GM21390 (cell line): ENCODE measurements at regions not wholly inside any gene's neighbourhood (a gene's known extent, or its start where the extent isn't known, plus 50 kb on each side); places are given as distances from the start of the nearest gene placed in this dataset.

Experiments
- ATAC-seq: cut with Tn5 transposase; IDR thresholded peaks from one replicate; pipeline ENCODE4 v1.9.1; 2021; ENCODE audit not compliant: unreplicated experiment

DNA sequence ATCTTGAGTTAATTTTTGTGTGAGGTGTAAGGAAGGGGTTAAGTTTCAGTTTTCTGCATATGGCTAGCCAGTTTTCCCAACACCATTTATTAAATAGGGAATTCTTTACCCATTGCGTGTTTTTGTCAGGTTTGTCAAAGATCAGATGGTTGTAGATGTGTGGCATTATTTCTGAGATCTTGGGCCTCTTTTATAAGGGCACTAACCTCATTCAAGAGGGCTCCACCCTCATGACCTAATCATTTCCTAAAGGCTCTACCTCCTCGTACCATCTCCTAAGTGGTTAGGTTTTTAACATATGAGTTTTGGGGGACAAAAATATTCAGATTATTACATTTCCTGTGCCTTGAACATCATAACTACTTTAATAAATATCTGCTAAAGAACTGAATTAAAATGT is 510.9 kb downstream of the UTRN start:
- ATAC-seq = no peak

DNA sequence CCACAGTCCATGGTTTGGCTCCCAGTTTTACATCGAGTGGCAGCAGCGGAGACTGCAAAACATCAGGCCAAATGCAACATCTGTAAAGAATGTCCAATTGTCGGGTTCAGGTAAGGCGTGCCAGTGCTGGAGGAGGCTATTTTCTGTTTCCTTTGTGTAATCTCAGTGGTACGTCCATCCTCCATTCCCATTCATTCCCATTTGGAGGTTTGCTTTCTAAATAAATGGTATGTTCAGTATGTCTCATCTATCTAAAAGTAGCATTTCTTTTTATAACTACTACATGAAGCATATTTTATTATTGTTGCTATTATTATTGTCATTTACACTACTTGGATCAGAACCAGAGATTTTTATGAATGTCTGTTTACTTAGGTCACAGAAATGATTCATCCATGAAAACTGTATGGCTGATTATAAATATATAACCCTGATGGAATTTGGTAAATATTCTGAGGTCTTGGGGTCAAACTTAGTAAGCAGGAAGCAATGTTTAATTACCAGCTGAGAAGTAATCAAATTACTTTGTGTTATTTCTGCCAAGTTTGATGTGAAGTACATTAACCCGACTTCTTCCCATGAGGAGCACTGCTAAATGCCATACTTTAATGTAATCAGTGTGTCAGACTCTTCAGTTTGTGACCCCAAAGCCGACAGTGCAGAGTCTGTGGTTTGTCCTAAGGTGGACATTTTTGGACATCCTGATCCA is 512.9 kb downstream of the UTRN start:
- ATAC-seq = no peak

DNA sequence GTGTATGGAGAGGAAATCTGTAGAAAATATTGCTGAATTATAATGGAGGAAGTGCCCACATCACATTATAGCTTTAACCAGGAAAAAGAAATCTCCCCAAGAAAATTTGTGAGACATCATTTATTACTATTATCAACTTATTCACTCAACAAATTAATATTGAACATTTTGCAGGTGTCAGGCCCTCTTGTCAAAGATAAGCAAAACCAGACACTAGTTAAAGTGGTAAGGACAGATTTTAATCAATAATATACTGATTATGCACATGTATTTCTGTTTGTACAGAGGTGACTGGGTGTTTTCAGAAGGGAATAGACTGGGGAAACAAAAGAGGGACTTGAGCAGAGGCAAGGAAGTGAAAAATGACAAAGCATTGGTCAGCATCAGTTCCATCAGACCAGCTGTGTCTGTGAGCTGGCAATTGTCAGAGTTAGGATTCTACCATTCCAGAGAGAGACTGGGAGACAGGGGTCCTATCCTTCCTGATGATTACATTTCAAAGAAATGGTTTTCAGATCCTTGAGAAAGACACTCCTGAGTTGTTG is 519.2 kb downstream of the UTRN start:
- no peak for ATAC-seq

DNA sequence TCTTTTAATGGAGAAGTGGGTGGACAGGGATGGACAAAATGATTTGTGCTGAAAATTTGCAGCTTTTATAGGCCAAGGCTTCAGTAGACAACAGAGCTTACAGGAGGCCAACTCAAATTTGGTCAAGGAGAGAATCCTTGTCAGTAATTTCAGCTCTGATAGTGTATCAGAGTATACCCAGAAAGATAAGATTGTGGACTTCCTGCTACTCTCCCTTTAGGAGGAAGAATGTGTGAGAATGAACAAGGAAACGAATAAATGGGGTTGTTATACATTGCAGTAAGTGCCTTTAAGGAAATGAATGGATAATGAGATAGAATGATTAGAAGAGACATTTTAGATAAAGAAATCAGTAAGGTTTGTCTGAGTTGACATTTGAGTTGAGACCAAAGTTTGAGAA is 519.9 kb downstream of the UTRN start:
- ATAC-seq = no peak

DNA sequence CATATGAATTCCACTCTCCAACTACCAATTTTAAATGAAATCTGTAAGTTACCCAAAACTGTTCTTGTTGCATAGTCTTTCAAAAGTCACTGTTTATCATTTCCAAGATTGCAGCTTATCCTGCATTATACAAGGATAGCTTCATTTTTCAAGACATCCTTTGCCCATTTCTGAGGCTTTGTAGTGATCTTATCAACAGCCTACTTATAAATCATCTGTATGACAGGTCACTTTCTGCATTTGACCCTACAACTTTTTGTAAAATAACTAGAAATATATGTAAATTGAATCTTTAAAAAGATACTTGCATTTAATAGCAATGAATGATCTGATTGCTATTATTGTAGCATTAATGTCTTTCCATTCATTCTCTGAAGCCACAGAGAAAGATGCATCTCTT is 521.1 kb downstream of the UTRN start:
- no peak for ATAC-seq

DNA sequence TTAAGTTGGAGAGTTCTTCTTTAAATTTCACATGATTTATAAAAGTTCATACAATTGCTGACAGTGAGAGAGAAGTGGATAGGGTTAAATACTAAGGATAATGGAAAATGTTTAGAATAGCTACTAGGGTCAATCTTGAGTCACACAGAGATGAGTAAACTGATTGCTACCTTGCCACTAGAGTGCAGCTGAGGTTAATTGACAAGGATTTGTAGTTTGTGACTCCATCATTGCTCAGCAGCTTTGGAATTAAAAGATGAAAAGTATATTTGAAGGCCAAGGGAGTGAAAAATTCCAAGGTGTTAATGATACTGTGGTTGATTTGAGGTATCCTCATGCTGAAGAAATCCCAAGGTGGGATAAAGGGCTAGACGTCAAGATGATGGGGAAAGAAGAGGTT is 524.0 kb downstream of the UTRN start:
- no peak for ATAC-seq

DNA sequence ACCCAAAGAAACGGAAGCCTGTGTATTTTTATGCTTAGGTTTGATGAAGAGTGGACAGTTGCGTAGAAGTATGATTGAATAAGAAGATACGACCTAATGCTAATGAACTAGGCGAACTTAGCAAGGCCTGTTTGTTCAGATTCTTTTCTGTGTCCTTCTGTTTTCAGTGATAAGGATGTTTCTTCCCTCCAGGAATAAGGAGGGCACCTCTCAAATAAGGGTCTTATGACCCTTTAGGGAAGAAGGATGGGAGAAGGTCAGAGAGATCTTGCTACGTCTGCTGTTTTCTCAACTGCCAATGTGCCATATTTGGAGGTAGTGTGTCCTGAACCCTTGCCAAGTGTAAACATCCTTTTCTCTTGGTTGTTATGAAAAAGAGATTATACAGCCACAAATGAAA is 524.8 kb downstream of the UTRN start:
- ATAC-seq = no peak

DNA sequence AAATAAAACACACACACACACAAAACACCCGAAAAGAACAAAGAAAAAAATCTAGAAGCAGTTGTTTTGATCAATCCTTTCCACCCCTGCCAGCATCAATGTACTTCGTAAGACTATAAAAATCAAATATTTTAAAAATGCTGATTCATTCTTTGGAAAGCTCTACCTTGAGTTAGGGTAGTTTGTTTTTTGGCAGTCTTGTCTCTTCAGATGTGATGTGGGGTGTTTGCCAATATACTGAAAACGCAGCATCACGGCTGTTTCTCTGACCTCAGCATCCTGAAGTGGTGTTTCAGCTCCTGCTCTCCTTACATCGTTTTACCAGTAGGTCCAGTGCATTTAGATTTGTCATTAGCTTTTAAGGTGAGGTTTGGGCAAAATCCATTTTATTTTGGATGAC is 526.0 kb downstream of the UTRN start:
- ATAC-seq = no peak

DNA sequence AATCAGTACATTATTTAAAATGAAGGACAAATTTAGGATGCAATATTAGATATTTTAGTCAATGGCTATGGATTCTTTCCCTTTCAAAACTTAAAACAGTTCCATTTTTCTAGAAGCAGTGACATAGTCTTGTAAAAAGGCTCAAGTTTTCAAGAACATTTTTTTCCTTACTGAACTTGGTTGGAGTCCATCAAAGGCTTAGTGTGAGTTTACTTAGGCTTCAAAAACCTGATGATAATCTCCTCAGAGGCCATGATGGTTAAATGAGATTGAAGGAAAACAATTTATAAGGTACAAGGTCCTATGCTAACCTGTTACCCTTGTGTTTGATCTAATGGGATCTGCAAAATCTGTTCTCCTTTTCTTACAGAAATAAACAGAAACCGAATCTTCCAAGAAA is 531.8 kb downstream of the UTRN start:
- ATAC-seq = no peak

DNA sequence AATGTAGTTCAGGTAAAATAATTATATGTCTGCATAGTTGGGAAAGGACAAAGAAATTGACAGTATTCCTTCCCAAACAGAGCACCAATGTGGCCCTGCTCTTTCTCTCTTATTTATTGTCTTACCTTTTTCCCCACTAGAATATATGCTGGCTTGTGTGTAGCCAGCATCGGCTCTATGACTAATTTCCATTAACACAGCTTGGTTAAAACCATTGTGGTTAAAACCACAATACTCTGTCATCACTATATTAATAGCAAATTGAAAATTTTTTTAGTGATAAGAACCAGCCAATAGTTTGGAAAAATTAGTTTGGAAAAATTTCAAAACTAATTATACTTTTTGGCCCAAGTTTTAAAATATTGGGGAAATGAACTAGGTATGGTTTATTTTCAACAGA is 535.1 kb downstream of the UTRN start:
- ATAC-seq = no peak

DNA sequence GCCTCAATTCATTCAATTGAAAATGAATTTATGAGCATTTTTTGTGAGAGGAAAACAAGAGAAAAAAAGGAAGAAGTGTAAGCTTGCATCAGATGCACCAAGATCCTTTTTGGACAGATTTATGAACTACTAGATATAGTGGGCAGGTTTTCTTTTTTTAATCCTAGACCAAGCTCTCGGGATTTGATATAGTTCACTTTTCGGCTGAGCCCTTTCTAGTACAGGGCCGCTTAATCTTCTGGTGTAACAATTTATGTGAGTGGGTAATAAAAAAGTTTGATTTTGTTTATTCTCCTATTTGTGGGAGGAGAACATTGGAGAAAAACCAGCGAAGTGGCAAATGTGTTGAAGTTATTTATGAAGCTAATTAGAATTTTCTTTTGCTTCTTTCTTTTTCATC is 538.0 kb downstream of the UTRN start:
- no peak for ATAC-seq

DNA sequence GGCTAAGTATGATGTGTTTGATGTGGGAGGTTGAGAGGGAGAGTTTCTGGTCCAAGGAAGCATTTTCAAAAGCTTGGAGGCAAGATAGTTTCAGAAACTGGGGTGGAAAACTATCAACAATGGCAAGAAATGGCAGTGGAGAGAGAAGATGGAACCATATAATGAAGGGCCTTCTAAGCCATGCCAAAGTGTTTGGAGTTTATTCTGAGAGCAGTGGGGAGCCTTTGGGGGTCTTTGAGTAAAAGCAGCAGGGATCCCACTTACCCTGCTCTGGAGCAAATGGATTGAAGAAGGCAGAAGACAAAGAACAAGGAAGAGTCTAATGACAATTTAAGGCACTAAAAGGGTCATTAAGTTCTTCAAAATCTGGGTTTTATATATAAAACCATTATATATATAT is 538.9 kb downstream of the UTRN start:
- ATAC-seq = no peak

DNA sequence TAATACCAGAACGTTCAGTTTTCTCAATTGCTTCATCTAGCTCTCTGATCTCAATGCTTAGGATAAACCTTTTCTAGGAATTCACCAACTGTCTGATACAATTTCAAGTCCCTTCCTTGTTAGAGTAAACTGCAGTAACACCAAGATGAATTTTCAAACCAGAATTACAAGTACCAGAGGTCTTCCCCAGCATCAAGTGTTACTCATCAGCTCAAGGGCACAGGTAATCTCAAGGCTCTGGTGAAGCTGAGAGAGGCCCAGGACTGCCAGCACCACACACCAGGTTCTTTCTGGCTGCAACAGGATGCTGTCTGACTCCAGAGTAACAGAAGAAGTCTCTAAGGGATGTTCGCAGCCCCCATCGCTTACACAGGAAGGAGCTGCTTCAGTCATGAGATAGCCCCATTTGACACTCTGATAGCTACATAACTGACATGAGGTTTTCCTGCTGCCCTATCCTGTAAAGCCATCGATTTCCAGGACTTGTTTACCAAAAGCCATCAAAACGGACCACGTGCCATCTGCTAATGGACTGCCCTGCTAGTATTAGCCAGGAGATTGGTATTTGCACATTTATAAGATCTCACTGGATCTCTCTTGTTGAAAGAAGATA is 549.4 kb downstream of the UTRN start:
- ATAC-seq = no peak

DNA sequence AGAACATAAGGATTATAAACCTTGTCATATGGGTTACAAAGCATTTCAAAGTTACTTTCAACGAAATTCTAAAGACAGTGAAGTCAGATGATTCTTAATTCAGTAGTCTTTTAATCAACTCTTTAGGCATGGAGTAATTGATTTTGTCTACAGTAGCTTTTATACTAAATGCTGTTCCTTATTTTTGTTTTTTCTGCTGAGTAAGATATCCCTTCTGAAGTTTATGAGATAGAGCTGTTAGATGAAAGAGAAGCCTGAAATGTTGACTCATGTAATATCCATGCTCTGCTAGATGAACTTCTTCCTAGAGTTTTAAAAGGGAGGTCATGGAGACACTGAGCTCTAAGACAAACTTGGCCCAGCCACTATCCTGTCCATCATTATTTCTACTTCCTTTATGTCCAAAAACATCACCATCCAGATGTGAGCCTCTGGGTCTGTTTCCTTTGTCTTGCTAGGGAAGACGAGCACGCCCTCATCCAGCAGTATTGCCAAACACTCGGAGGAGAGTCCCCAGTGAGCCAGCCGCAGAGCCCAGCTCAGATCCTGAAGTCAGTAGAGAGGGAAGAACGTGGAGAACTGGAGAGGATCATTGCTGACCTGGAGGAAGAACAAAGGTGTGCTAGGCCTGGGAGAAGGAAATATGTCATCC is 550.3 kb downstream of the UTRN start:
- ATAC-seq = no peak

DNA sequence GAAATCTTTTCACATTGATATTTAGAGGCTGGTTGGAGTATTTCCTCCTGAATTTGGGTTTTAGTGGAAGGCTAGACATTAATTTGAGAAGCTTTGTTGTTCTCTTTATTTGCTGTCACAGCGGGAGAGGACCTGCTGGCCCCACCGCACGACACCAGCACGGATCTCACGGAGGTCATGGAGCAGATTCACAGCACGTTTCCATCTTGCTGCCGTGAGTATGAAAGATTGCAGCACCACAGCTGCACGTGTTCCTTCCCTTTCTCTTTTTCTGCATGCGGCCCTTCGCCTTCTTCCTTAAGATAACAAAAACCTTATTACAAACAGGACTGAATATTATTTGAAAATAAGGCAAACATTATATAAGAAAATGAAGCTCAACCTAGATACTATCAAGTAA is 555.5 kb downstream of the UTRN start:
- ATAC-seq = no peak

DNA sequence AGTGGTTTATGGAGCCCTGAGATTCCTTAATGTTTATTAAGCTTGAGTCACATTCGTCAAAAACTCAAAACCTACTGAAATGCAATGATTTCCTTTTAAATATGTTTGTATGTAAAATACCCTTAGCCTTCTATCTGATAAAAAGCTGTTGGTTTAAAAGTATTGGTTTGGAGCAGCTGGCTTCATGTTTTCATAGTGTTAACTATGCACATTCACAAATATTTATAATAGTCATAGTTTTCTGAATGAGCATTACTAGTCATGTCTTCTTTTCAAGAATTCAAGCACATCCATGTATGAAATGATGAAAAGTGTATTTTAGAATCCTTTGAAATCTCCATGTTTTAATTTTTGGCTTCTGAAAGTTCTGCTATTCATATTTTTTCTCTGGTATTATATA is 558.6 kb downstream of the UTRN start:
- no peak for ATAC-seq

DNA sequence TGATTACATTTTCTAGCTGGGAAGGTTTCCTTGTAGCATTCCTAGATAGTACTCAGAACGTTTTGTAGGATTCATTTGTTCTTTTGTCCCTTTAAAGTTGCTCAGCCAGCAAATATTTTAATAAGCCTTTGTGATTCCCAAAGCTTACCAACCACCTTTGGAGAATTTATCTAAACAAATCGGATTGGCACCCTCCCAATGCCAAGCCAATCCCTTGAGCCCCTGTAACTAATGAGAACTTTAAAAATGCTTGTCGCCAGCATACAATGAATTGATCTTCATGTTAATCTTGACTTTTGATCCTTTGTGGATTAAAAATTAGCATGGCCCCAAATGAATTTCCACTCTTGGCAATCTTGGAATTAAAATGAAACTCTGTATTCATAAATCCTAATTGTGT is 559.5 kb downstream of the UTRN start:
- ATAC-seq = no peak

DNA sequence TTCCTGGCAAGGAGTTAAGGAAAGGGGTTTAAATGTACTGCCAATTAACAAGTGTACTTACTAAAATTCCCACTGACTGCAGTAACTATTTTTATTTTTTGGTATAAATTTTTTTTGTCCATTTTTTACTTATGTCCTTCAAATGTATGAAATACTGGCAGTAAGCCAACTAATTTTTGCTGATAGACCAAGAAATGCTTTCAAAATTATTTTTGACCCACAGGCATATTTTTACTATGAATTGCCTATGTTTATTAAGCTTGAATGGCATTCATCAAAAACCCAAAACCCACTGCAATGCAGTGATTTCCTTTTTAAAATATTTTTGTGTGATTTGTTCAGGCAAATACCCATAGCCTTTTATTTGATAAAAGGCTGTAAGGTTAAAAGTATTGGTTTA is 560.1 kb downstream of the UTRN start:
- ATAC-seq = no peak

DNA sequence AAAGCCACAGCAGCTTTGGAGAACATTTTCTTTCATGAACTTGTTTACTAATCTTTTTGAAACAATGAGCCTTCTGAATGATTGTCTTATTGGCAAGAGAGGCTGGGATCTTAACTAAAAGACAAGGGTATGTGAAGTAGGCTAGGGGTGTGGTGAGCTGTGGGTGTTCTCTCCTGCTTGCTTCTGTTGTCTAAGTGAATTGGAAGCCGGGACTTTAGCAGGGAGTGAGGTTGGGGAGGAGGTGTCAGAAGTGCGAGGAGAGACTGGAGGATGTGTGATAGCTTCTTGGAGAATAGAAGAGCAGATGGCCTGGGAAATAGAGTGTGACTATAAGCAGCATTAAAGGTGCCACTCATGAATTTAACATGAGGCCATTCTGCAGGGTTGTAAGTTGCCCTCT is 562.8 kb downstream of the UTRN start:
- ATAC-seq = no peak

DNA sequence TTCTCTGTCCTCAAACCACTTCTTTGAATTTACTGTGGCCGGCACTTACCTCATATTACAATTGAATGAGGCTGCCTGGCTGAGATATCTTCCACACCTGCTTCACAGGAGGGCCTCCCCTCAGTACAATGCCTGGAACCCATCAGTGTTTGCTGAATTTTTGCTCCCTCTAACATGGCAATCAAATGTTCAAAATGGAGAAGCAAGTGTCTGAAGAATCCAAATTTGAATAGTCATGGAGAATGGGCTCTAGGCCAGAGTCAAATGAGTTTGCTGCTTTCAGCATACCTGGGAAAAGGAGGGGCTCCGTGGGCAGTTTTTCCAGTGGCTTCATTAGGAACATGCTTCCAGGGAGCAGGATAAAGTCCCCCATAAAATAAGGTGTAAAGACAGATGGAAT is 564.8 kb downstream of the UTRN start:
- no peak for ATAC-seq

DNA sequence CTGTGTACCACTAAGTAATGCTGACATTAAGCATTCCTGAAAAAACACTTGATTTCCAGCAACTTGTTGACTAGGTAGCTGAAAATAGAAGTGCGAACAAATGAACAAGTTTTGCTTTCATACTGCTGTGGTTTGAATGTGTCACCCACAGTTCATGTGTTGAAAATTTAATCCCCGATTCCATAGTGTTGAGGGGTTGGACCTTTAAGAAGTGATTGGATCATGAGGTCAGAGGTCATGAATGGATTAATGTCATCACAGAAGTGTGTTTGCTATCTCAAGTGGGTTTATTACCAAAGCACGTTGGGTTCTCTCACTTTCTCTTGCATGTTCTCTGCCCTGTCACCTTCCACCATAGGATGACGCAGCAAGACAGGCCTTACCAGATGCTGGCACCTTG is 568.5 kb downstream of the UTRN start:
- ATAC-seq = no peak

DNA sequence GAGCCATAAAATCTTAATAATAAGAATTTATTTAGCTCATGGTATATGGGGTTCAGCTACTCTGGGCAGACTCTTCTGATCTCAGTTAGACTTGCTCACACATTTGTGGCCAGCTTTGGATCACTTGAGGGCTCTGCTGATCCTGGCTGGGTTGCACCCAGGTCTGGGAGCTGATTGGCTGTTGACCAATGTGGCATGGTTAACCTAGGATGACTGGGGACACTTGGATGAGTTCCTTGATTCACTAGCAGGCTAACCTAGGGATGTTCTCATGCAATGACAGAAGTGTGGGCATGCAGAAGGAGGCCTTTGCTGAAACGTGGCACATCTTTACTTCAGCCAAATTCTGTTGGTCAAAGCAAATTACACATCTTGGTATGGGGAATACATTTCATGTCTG is 569.5 kb downstream of the UTRN start:
- ATAC-seq = no peak
